ENCODE measurements at regions not wholly inside any gene's neighbourhood (a gene's known extent, or its start where the extent isn't known, plus 50 kb on each side); places are given as distances from the start of the nearest gene placed in this dataset.

DNA sequence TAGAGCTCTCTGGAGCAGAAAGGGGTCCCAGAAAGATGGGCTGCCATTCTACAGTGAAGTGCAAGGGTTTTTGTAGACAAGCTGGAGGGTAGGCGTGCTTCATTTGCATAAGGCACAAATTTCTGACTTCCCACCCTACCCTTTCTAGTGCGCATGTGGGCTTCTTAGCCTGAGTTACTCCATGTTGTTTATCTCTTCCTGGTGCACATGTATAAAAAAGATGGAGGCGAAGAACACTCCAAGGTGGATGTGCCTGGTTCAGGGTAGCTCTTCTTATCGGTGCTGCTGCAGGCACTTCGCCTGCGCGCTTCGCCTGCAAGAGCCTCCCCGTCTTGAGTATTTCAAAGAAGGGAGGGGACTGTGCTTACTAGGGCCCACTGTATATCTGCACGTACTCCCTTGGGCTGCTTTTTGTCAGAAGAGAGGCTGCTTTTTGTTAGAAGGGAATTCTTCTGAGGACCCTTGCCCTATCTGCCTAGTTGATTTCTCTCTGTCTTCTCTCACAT is 1047.3 kb upstream of the CNTN5 start:
- POLR2A ChIA-PET: no interaction called here
- H3K9me3 ChIP-seq (replicated peaks; ENCODE audit: control insufficient read depth, insufficient read depth, low read length): no peaks in the 10 kb centered on the region
- intact Hi-C loops (cut with micrococcal nuclease; ENCODE audit: unreplicated experiment): no loop called here

More for the DNA sequence above, 1047.3 kb upstream of the CNTN5 start:
- no peak overlapping the region for H3K4me2 ChIP-seq (ENCODE audit: control insufficient read depth, insufficient read depth)
- in situ Hi-C loops (cut with MboI): no loop called here
- ATAC-seq (no peak), FAIRE-seq (no peak), DNase-seq (ENCODE audit: low read depth, low spot score) (no peak)
- H3K36me3 ChIP-seq (ENCODE audit: control insufficient read depth in 2 of 2, insufficient read depth in 2 of 2, low read length in 1 of 2): no peaks in the 10 kb centered on the region
- H2AFZ ChIP-seq (ENCODE audit: control insufficient read depth, low read depth, low read length): no peak overlapping the region
- no peaks in the 10 kb centered on the region for H3K27me3 ChIP-seq (replicated peaks in 1 of 2; ENCODE audit: control insufficient read depth in 2 of 2, insufficient read depth in 2 of 2, low read length in 1 of 2)
- SMC1A ChIA-PET (ENCODE audit: uncharacterized antibody, unreplicated experiment): no interaction called here
- no peak overlapping the region for H3K4me3 ChIP-seq
- TF ChIP-seq, protein P1, sequence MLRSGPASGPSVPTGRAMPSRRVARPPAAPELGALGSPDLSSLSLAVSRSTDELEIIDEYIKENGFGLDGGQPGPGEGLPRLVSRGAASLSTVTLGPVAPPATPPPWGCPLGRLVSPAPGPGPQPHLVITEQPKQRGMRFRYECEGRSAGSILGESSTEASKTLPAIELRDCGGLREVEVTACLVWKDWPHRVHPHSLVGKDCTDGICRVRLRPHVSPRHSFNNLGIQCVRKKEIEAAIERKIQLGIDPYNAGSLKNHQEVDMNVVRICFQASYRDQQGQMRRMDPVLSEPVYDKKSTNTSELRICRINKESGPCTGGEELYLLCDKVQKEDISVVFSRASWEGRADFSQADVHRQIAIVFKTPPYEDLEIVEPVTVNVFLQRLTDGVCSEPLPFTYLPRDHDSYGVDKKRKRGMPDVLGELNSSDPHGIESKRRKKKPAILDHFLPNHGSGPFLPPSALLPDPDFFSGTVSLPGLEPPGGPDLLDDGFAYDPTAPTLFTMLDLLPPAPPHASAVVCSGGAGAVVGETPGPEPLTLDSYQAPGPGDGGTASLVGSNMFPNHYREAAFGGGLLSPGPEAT (IDR thresholded peaks at IDR 0.05; ENCODE audit: low read depth): no peak
- TF ChIP-seq NR2C1 (IDR thresholded peaks at IDR 0.05): no peak
- no peak for TF ChIP-seq ZNF274 (IDR thresholded peaks at IDR 0.05; ENCODE audit: insufficient read depth, insufficient read length)
- TF ChIP-seq TCF7 (IDR thresholded peaks at IDR 0.05; ENCODE audit: borderline replicate concordance): no peak
- TF ChIP-seq, protein P2, sequence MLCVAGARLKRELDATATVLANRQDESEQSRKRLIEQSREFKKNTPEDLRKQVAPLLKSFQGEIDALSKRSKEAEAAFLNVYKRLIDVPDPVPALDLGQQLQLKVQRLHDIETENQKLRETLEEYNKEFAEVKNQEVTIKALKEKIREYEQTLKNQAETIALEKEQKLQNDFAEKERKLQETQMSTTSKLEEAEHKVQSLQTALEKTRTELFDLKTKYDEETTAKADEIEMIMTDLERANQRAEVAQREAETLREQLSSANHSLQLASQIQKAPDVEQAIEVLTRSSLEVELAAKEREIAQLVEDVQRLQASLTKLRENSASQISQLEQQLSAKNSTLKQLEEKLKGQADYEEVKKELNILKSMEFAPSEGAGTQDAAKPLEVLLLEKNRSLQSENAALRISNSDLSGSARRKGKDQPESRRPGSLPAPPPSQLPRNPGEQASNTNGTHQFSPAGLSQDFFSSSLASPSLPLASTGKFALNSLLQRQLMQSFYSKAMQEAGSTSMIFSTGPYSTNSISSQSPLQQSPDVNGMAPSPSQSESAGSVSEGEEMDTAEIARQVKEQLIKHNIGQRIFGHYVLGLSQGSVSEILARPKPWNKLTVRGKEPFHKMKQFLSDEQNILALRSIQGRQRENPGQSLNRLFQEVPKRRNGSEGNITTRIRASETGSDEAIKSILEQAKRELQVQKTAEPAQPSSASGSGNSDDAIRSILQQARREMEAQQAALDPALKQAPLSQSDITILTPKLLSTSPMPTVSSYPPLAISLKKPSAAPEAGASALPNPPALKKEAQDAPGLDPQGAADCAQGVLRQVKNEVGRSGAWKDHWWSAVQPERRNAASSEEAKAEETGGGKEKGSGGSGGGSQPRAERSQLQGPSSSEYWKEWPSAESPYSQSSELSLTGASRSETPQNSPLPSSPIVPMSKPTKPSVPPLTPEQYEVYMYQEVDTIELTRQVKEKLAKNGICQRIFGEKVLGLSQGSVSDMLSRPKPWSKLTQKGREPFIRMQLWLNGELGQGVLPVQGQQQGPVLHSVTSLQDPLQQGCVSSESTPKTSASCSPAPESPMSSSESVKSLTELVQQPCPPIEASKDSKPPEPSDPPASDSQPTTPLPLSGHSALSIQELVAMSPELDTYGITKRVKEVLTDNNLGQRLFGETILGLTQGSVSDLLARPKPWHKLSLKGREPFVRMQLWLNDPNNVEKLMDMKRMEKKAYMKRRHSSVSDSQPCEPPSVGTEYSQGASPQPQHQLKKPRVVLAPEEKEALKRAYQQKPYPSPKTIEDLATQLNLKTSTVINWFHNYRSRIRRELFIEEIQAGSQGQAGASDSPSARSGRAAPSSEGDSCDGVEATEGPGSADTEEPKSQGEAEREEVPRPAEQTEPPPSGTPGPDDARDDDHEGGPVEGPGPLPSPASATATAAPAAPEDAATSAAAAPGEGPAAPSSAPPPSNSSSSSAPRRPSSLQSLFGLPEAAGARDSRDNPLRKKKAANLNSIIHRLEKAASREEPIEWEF (IDR thresholded peaks at IDR 0.05; ENCODE audit: insufficient replicate concordance, low read depth, low read length): no peak
- TF ChIP-seq SMC3 (IDR thresholded peaks at IDR 0.05; ENCODE audit: borderline replicate concordance, low read length): no peak
- H4K20me1 ChIP-seq (ENCODE audit: control insufficient read depth, insufficient read depth): no peaks in the 10 kb centered on the region
- H3K4me1 ChIP-seq (ENCODE audit: control insufficient read depth, insufficient read depth, low read length): no peaks in the 10 kb centered on the region
- H3K79me2 ChIP-seq (ENCODE audit: control insufficient read depth, insufficient read depth, low read length): no peaks in the 10 kb centered on the region
- WGBS (ENCODE audit: insufficient coverage, insufficient replicate concordance, low lambda C conversion rate, missing lambda C conversion rate): 51% methylated on average over 10 of the region's 10 CpGs
- BruUV-seq (replicated peaks): no TSS peak
- CTCF ChIA-PET: no interaction called here
- RAD21 ChIA-PET (ENCODE audit: unreplicated experiment): no interaction called here
- H3K27ac ChIP-seq (ENCODE audit: control insufficient read depth, insufficient read depth): no peak overlapping the region
- no peak overlapping the region for H3K9ac ChIP-seq (ENCODE audit: control insufficient read depth, insufficient read depth, low read length)

Data from GM12878 (cell line).